ENCODE measurements at regions not wholly inside any gene's neighbourhood (a gene's known extent, or its start where the extent isn't known, plus 50 kb on each side); places are given as distances from the start of the nearest gene placed in this dataset.

GRCh38 chr3:144375088-144375487 is 403.5 kb downstream of the DIPK2A start:
- Histone ChIP-seq H3K9me3 (ENCODE audit: control insufficient read depth in 4 of 4, low read length in 3 of 4) (peaks cover 0 to 1% (median 0%) of the 10 kb centered on the region in 4 donors), H3K4me3 (ENCODE audit: low read depth in 1 of 3, low read length in 3 of 3) (no peak overlapping the region), H3K27me3 (ENCODE audit: control insufficient read depth in 4 of 4, insufficient read depth in 4 of 4, low read length in 3 of 4) (no peaks in the 10 kb centered on the region), H3K9ac (ENCODE audit: low read depth in 1 of 2, low read length in 2 of 2) (no peak overlapping the region), H3K27ac (ENCODE audit: low read depth in 1 of 2, low read length in 2 of 2) (no peak overlapping the region), H3K36me3 (ENCODE audit: control insufficient read depth in 4 of 4, insufficient read depth in 3 of 4, low read depth in 1 of 4, low read length in 3 of 4) (no peaks in the 10 kb centered on the region), H3K4me1 (ENCODE audit: control insufficient read depth in 4 of 4, insufficient read depth in 4 of 4, low read length in 3 of 4) (no peaks in the 10 kb centered on the region)
- no peak for DNase-seq (ENCODE audit: low spot score)
- WGBS = 87% methylated on average over 1 of the region's 1 CpG
- TF ChIP-seq CTCF (IDR thresholded peaks at IDR 0.05; ENCODE audit: low read depth, low read length, missing input control) (no peak), RAD21 (IDR thresholded peaks at IDR 0.05) (no peak), RXRA (IDR thresholded peaks at IDR 0.05) (no peak), FOXA1 (IDR thresholded peaks at IDR 0.05) (no peak), EGR1 (IDR thresholded peaks at IDR 0.05; ENCODE audit: low read depth in 2 of 2) (no peak), FOXA2 (IDR thresholded peaks at IDR 0.05) (no peak), ZBTB33 (IDR thresholded peaks at IDR 0.05) (no peak), GABPA (IDR thresholded peaks at IDR 0.05 in 1 of 2, conservative IDR thresholded peaks at IDR 0.05 in 1 of 2) (no peak), NR2F2 (IDR thresholded peaks at IDR 0.05) (no peak), REST (IDR thresholded peaks at IDR 0.05) (no peak), TAF1 (conservative IDR thresholded peaks at IDR 0.05) (no peak)

GRCh38 chr3:144380849-144381248 is 409.2 kb downstream of the DIPK2A start:
- H3K9me3 ChIP-seq (ENCODE audit: control insufficient read depth in 4 of 4, low read length in 3 of 4) = peaks cover 0 to 1% (median 0%) of the 10 kb centered on the region in 4 donors
- no peaks in the 10 kb centered on the region for H3K36me3 ChIP-seq (ENCODE audit: control insufficient read depth in 4 of 4, insufficient read depth in 3 of 4, low read depth in 1 of 4, low read length in 3 of 4)
- H3K4me1 ChIP-seq (ENCODE audit: control insufficient read depth in 4 of 4, insufficient read depth in 4 of 4, low read length in 3 of 4) = peaks cover 0 to 11% (median 1%) of the 10 kb centered on the region in 4 donors
- H3K4me3 ChIP-seq (ENCODE audit: low read depth in 1 of 3, low read length in 3 of 3) = no peak overlapping the region
- peak; percentile 29 for TF ChIP-seq FOXA2 (IDR thresholded peaks at IDR 0.05)
- peak in 1 of 2 donors; percentile 24 for TF ChIP-seq HNF4A (conservative IDR thresholded peaks at IDR 0.05)
- no peak for TF ChIP-seq YY1 (IDR thresholded peaks at IDR 0.05)
- H3K9ac ChIP-seq (ENCODE audit: low read depth in 1 of 2, low read length in 2 of 2) = no peak overlapping the region
- H3K27ac ChIP-seq (ENCODE audit: low read depth in 1 of 2, low read length in 2 of 2) = no peak overlapping the region
- 47% methylated on average over 4 of the region's 4 CpGs for WGBS
- DNase-seq (ENCODE audit: low spot score) = no peak
- H3K27me3 ChIP-seq (ENCODE audit: control insufficient read depth in 4 of 4, insufficient read depth in 4 of 4, low read length in 3 of 4) = no peaks in the 10 kb centered on the region
